Naive B cell (primary cell): ENCODE measurements at regions not wholly inside any gene's neighbourhood (a gene's known extent, or its start where the extent isn't known, plus 50 kb on each side); places are given as distances from the start of the nearest gene placed in this dataset.
"Not testable (repeated sequence)": the region's sequence is repeated elsewhere in the genome, so short reads cannot be mapped to it uniquely, and the experiment has no call there.

Experiments used
- ATAC-seq, 2 donors: fragments of 150-1000 bp; cut with Tn5 transposase; 2 replicates each; pipeline ENCODE4 v1.10.0; 2021; ENCODE audit warnings: low read depth in 2 of 2, mild to moderate bottlenecking in 2 of 2, moderate library complexity in 2 of 2
- DNase-seq: peaks from one replicate; pipeline ENCODE4 v3.0.0; 2022
- H3K27ac Mint-ChIP-seq, 6 donors: one replicate each; pipeline ENCODE4 v1.8.0; 2020 to 2022; ENCODE audit warnings: mild to moderate bottlenecking in 6 of 6, mixed read lengths in 6 of 6, moderate library complexity in 5 of 6, inconsistent platforms in 2 of 6
- H3K27me3 Mint-ChIP-seq, 3 donors: one replicate each; pipeline ENCODE4 v1.8.0; 2021 to 2022; ENCODE audit warnings: mixed read lengths in 3 of 3, mild to moderate bottlenecking in 1 of 3
- H3K36me3 Mint-ChIP-seq, 2 donors: one replicate each; pipeline ENCODE4 v1.8.0; 2020 to 2022; ENCODE audit warnings: mixed read lengths in 2 of 2, inconsistent platforms in 1 of 2, mild to moderate bottlenecking in 1 of 2
- H3K4me1 Mint-ChIP-seq, 3 donors: one replicate each; pipeline ENCODE4 v1.8.0; 2020 to 2022; ENCODE audit warnings: mixed read lengths in 3 of 3, inconsistent platforms in 1 of 3, mild to moderate bottlenecking in 1 of 3, moderate library complexity in 1 of 3
- H3K4me3 Mint-ChIP-seq, 8 donors: one replicate each; pipeline ENCODE4 v1.8.0; 2020 to 2022; ENCODE audit warnings: mild to moderate bottlenecking in 8 of 8, mixed read lengths in 8 of 8, moderate library complexity in 8 of 8, inconsistent platforms in 2 of 8
- H3K9me3 Mint-ChIP-seq, 7 donors: one replicate each; pipeline ENCODE4 v1.8.0; 2020 to 2022; ENCODE audit warnings: mixed read lengths in 7 of 7, mild to moderate bottlenecking in 5 of 7, inconsistent platforms in 2 of 7, moderate library complexity in 1 of 7

GRCh38 chr5:118290204-118290603 is 698.1 kb downstream of the DTWD2 start:
- H3K36me3 Mint-ChIP-seq = no peaks in the 10 kb centered on the region
- ATAC-seq (no peak), DNase-seq (no peak)
- H3K27me3 Mint-ChIP-seq = peaks cover 0 to 4% (median 0%) of the 10 kb centered on the region in 3 donors
- peaks cover 0 to 7% (median 2%) of the 10 kb centered on the region in 7 donors for H3K9me3 Mint-ChIP-seq
- H3K4me3 Mint-ChIP-seq = no peak overlapping the region
- no peaks in the 10 kb centered on the region for H3K4me1 Mint-ChIP-seq
- H3K27ac Mint-ChIP-seq = no peak overlapping the region

GRCh38 chr5:118284230-118284629 is 704.1 kb downstream of the DTWD2 start:
- not testable (repeated sequence) for H3K27me3 Mint-ChIP-seq, H3K4me1 Mint-ChIP-seq, H3K27ac Mint-ChIP-seq, ATAC-seq, H3K9me3 Mint-ChIP-seq, H3K4me3 Mint-ChIP-seq, H3K36me3 Mint-ChIP-seq, DNase-seq

DNA sequence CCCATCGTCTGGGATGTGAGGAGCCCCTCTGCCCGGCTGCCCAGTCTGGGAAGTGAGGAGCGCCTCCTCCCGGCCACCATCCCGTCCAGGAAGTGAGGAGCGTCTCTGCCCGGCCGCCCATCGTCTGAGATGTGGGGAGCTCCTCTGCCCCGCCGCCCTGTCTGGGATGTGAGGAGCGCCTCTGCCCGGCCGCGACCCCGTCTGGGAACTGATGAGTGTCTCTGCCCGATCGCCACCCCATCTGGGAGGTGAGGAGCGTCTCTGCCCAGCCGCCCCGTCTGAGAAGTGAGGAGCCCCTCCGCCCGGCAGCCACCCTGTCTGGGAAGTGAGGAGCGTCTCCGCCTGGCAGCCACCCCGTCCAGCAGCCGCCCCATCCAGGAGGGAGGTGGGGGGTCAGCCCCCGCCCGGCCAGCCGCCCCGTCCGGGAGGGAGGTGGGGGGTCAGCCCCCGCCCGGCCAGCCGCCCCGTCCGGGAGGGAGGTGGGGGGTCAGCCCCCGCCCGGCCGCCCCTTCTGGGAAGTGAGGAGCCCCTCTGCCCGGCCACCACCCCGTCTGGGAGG is 705.8 kb downstream of the DTWD2 start:
- not testable (repeated sequence) for H3K4me3 Mint-ChIP-seq, H3K36me3 Mint-ChIP-seq, H3K27ac Mint-ChIP-seq, DNase-seq, H3K27me3 Mint-ChIP-seq, ATAC-seq, H3K4me1 Mint-ChIP-seq
- peaks cover 0 to 13% (median 5%) of the 10 kb centered on the region in 7 donors for H3K9me3 Mint-ChIP-seq

DNA sequence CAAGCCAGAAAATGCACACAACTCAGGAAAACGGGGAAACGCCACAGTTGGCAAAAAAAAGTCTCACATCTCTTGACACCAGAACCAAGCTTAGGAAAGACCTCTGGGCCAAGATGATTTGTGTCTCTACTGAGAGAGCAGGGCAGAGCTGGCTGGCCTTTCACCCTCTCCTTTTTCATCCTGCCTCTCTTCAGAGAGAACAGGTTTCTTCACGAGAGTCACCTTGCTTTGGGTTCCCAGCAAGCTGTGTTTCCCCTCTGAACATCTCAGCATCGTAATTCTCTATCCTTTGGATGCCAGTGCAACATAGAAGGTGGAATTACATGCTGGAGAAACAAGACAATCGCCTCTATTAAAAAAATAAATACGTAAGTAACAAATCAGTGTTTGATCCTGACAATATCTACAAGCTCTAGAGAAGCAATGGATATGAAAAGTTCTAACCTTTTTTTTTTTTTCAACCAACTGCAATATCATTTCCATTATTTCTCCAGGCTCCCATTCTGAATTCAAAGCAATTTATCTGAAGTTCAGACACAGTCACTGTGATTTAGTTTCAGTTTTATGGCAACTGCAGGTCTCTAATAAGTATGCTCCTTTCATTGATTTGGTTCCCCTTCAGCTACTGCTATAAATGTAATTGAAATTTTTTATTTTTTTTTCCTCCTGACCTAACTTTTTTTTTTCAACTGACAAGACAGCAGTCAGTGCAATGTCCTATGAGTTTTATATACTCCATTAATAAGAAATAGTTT is 708.6 kb downstream of the DTWD2 start:
- Mint-ChIP-seq H3K9me3 (peaks cover 0 to 13% (median 4%) of the 10 kb centered on the region in 7 donors), H3K27ac (no peak overlapping the region), H3K4me3 (no peak overlapping the region), H3K36me3 (no peaks in the 10 kb centered on the region), H3K27me3 (no peaks in the 10 kb centered on the region), H3K4me1 (no peaks in the 10 kb centered on the region)
- DNase-seq = no peak
- no peak for ATAC-seq

- Mint-ChIP-seq H3K36me3 (no peaks in the 10 kb centered on the region), H3K27ac (no peak overlapping the region), H3K4me1 (no peaks in the 10 kb centered on the region), H3K4me3 (no peak overlapping the region), H3K9me3 (peaks cover 3 to 16% (median 5%) of the 10 kb centered on the region in 7 donors), H3K27me3 (no peaks in the 10 kb centered on the region)
- no peak for ATAC-seq
- DNase-seq = no peak
Measured at GRCh38 chr5:118270526-118270925, 717.8 kb downstream of the DTWD2 start.

DNA sequence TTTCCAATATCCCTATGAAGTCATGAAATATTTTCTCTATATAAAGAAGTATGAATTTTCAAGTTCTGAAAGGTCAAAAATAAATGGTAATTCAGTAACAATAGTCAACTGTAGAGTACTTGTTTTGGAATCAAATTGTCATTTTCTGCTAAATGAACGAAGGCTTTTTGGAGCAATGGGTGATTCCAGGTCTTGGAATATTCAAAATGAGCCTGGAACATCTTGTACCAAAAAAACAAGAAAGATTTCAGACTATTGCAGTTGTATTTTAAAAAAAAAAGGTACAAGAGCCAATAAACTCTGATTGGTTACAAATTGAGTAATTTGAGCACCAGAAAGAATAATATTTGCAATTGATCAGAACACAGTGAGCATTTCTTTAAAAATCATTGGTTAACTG is 730.1 kb downstream of the DTWD2 start:
- Mint-ChIP-seq H3K27ac (no peak overlapping the region), H3K36me3 (no peaks in the 10 kb centered on the region)
- no peak for ATAC-seq

GRCh38 chr5:118257066-118257465 is 731.3 kb downstream of the DTWD2 start:
- H3K27ac Mint-ChIP-seq = no peak overlapping the region
- ATAC-seq (no peak), DNase-seq (no peak)
- H3K4me1 Mint-ChIP-seq = no peaks in the 10 kb centered on the region
- no peak overlapping the region for H3K4me3 Mint-ChIP-seq
- H3K9me3 Mint-ChIP-seq = peaks cover 0 to 7% (median 0%) of the 10 kb centered on the region in 7 donors
- no peaks in the 10 kb centered on the region for H3K36me3 Mint-ChIP-seq
- H3K27me3 Mint-ChIP-seq = peaks cover 0 to 5% (median 0%) of the 10 kb centered on the region in 3 donors

More for the DNA sequence above, 730.1 kb downstream of the DTWD2 start:
- H3K4me1 Mint-ChIP-seq = no peaks in the 10 kb centered on the region
- no peaks in the 10 kb centered on the region for H3K27me3 Mint-ChIP-seq
- no peak for DNase-seq
- no peak overlapping the region for H3K4me3 Mint-ChIP-seq
- peaks cover 0 to 9% (median 2%) of the 10 kb centered on the region in 7 donors for H3K9me3 Mint-ChIP-seq

GRCh38 chr5:118253225-118254061 is 734.9 kb downstream of the DTWD2 start:
- Mint-ChIP-seq H3K9me3 (peaks cover 5 to 39% (median 28%) of the 10 kb centered on the region in 7 donors), H3K36me3 (peaks cover 0 to 8% of the 10 kb centered on the region in 2 donors), H3K27me3 (peaks cover 0 to 11% (median 0%) of the 10 kb centered on the region in 3 donors), H3K27ac (no peak overlapping the region), H3K4me3 (no peak overlapping the region), H3K4me1 (no peaks in the 10 kb centered on the region)
- no peak for ATAC-seq
- DNase-seq = no peak

GRCh38 chr5:118249386-118249785 is 739.0 kb downstream of the DTWD2 start:
- H3K9me3 Mint-ChIP-seq = peaks cover 15 to 41% (median 34%) of the 10 kb centered on the region in 7 donors
- H3K27me3 Mint-ChIP-seq = peaks cover 0 to 11% (median 0%) of the 10 kb centered on the region in 3 donors
- ATAC-seq (no peak), DNase-seq (no peak)
- H3K4me3 Mint-ChIP-seq = no peak overlapping the region
- no peaks in the 10 kb centered on the region for H3K4me1 Mint-ChIP-seq
- H3K27ac Mint-ChIP-seq = no peak overlapping the region
- H3K36me3 Mint-ChIP-seq = peaks cover 0 to 9% of the 10 kb centered on the region in 2 donors

DNA sequence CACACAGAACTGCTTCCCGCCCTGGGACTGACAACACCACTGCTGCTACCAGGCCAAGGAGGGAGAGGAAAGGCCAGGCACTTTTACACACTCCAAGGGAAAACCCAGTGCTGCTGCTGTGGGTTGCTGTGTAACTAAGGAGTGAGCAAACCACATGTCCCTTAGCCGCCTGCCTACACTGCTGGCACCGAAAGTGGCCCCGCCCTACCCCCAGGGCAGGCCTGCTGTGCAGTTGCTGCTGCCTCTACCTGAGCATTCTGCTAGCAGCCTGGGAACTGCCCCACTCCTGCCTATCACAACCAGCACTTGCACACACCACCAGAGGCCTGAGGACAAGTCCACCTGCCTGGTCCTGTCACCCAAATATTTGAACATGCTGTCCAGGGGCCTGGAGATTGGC is 740.9 kb downstream of the DTWD2 start:
- no peak for ATAC-seq
- no peak overlapping the region for H3K27ac Mint-ChIP-seq
- H3K4me1 Mint-ChIP-seq = no peaks in the 10 kb centered on the region

DNA sequence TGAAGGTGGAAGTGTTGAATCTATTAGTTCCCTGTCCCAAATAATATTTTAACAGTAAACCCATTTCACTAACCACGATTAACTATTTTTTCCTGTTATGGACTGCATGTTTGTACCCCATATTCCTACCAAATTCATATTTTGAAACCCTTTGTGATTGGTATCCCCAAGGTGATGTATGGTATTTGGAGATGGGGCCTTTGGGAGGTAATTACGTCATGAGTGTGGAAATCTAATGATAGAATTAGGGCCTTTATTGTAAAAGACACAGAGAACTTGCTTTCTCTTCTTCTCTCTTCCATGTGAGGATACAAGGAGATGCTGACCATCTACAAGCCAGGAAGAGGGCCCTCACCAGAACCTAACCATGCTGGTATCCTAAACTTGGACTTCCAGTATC is 744.7 kb downstream of the DTWD2 start:
- DNase-seq = no peak
- no peaks in the 10 kb centered on the region for H3K4me1 Mint-ChIP-seq
- no peak overlapping the region for H3K4me3 Mint-ChIP-seq
- peaks cover 5 to 11% (median 7%) of the 10 kb centered on the region in 7 donors for H3K9me3 Mint-ChIP-seq
- no peak overlapping the region for H3K27ac Mint-ChIP-seq
- peaks cover 0 to 3% of the 10 kb centered on the region in 2 donors for H3K36me3 Mint-ChIP-seq
- no peaks in the 10 kb centered on the region for H3K27me3 Mint-ChIP-seq
- no peak for ATAC-seq

More for the DNA sequence above, 740.9 kb downstream of the DTWD2 start:
- peaks cover 0 to 9% of the 10 kb centered on the region in 2 donors for H3K36me3 Mint-ChIP-seq
- peaks cover 13 to 41% (median 33%) of the 10 kb centered on the region in 7 donors for H3K9me3 Mint-ChIP-seq
- H3K27me3 Mint-ChIP-seq = peaks cover 0 to 8% (median 0%) of the 10 kb centered on the region in 3 donors
- DNase-seq = no peak
- no peak overlapping the region for H3K4me3 Mint-ChIP-seq

- peaks cover 2 to 7% (median 5%) of the 10 kb centered on the region in 7 donors for H3K9me3 Mint-ChIP-seq
- H3K27me3 Mint-ChIP-seq = no peaks in the 10 kb centered on the region
- no peak for DNase-seq
- no peak overlapping the region for H3K4me3 Mint-ChIP-seq
- H3K27ac Mint-ChIP-seq = no peak overlapping the region
- no peak for ATAC-seq
- no peaks in the 10 kb centered on the region for H3K4me1 Mint-ChIP-seq
- no peaks in the 10 kb centered on the region for H3K36me3 Mint-ChIP-seq
Measured at GRCh38 chr5:118243068-118243467, 745.3 kb downstream of the DTWD2 start.

DNA sequence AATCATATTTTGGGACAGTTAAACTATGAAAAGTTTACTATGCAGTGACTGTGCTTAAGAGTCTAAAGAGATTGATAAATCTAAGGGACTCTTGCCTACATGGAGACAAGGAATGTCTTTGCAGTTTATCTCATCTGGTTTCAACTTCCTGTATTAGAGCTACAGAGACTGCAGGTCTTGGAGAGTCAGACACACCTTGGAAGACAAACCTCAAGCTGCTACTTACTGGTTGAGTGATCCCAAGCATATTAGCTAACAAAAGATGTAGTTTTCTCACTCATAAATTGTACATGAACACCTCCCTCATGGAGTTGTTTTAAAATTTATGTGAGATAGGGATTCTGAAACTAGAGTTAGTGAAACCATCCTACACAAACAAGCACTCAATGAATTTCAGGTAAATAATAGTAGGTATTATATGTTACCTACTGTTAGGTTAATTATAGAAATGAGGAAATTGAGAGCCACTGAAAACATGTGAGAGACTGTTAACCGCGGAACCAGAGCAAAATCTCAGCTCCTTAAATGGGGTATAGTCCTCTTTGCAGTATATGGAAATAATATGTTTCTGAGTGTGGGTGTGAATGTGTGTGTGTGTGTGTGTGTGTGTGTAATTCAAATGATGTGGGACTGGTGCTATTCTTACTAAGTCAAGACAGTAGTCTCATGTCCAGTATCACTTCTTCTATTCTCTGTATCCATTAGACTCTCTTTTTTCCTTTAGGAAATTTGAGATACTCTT is 752.1 kb downstream of the DTWD2 start:
- H3K9me3 Mint-ChIP-seq = peaks cover 0 to 4% (median 0%) of the 10 kb centered on the region in 7 donors
- H3K27ac Mint-ChIP-seq = no peak overlapping the region
- no peaks in the 10 kb centered on the region for H3K36me3 Mint-ChIP-seq
- H3K27me3 Mint-ChIP-seq = no peaks in the 10 kb centered on the region
- ATAC-seq (no peak), DNase-seq (no peak)
- H3K4me3 Mint-ChIP-seq = no peak overlapping the region
- no peaks in the 10 kb centered on the region for H3K4me1 Mint-ChIP-seq
